Stimulated activated naive B cell treated with anti-CD40 and anti-IgM and Interleukin-4, amounts not matched to agents 10 μg/mL and 1 μg/mL and 100 μg/mL, for 72 hours (primary cell): ENCODE measurements at regions not wholly inside any gene's neighbourhood (a gene's known extent, or its start where the extent isn't known, plus 50 kb on each side); places are given as distances from the start of the nearest gene placed in this dataset.

Source experiments
- ATAC-seq, 2 donors: fragments of 150-1000 bp; cut with Tn5 transposase; replicated peaks; 2 replicates each; pipeline ENCODE4 v1.10.0; 2021; ENCODE audit warnings: moderate library complexity in 1 of 2
- DNase-seq: peaks from one replicate; pipeline ENCODE4 v3.0.0; 2021
- H3K27ac Mint-ChIP-seq: one replicate; pipeline ENCODE4 v1.8.0; 2022; ENCODE audit warnings: mild to moderate bottlenecking, mixed read lengths
- H3K27me3 Mint-ChIP-seq, 2 donors: one replicate each; pipeline ENCODE4 v1.8.0; 2022; ENCODE audit warnings: mixed read lengths in 2 of 2
- H3K36me3 Mint-ChIP-seq, 2 donors: one replicate each; pipeline ENCODE4 v1.8.0; 2022; ENCODE audit warnings: mixed read lengths in 2 of 2, mild to moderate bottlenecking in 1 of 2
- H3K4me1 Mint-ChIP-seq, 2 donors: one replicate each; pipeline ENCODE4 v1.8.0; 2022; ENCODE audit warnings: mixed read lengths in 2 of 2, mild to moderate bottlenecking in 1 of 2
- H3K4me3 Mint-ChIP-seq, 2 donors: one replicate each; pipeline ENCODE4 v1.8.0; 2022; ENCODE audit warnings: mild to moderate bottlenecking in 2 of 2, mixed read lengths in 2 of 2, moderate library complexity in 1 of 2
- H3K9me3 Mint-ChIP-seq, 2 donors: one replicate each; pipeline ENCODE4 v1.8.0; 2022; ENCODE audit warnings: mixed read lengths in 2 of 2, mild to moderate bottlenecking in 1 of 2

- Mint-ChIP-seq H3K36me3 (peaks cover 0 to 4% of the 10 kb centered on the region in 2 donors), H3K9me3 (no peaks in the 10 kb centered on the region), H3K27ac (no peak overlapping the region), H3K4me1 (peaks cover 3 to 6% of the 10 kb centered on the region in 2 donors), H3K27me3 (peaks cover 25 to 32% of the 10 kb centered on the region in 2 donors), H3K4me3 (no peak overlapping the region)
- DNase-seq = no peak
- no peak for ATAC-seq
Measured at GRCh38 chr17:45649796-45650195, 134.3 kb upstream of the CRHR1 start.

- Mint-ChIP-seq H3K27me3 (peaks cover 25 to 32% of the 10 kb centered on the region in 2 donors), H3K27ac (no peak overlapping the region), H3K4me3 (no peak overlapping the region), H3K9me3 (no peaks in the 10 kb centered on the region), H3K4me1 (peaks cover 3 to 6% of the 10 kb centered on the region in 2 donors), H3K36me3 (peaks cover 0 to 4% of the 10 kb centered on the region in 2 donors)
- DNase-seq (no peak), ATAC-seq (no peak)
Measured at GRCh38 chr17:45650561-45650960, 133.6 kb upstream of the CRHR1 start.

- Mint-ChIP-seq H3K36me3 (peaks cover 0 to 3% of the 10 kb centered on the region in 2 donors), H3K4me3 (no peak overlapping the region), H3K4me1 (peaks cover 2 to 4% of the 10 kb centered on the region in 2 donors), H3K27ac (no peak overlapping the region), H3K9me3 (no peaks in the 10 kb centered on the region), H3K27me3 (peaks cover 24 to 33% of the 10 kb centered on the region in 2 donors)
- DNase-seq (no peak), ATAC-seq (no peak)
Measured at GRCh38 chr17:45651145-45651709, 132.9 kb upstream of the CRHR1 start.

- peaks cover 0 to 1% of the 10 kb centered on the region in 2 donors for H3K36me3 Mint-ChIP-seq
- H3K4me3 Mint-ChIP-seq = no peak overlapping the region
- H3K27ac Mint-ChIP-seq = no peak overlapping the region
- peaks cover 12 to 19% of the 10 kb centered on the region in 2 donors for H3K27me3 Mint-ChIP-seq
- DNase-seq (no peak), ATAC-seq (no peak)
- H3K9me3 Mint-ChIP-seq = no peaks in the 10 kb centered on the region
- no peaks in the 10 kb centered on the region for H3K4me1 Mint-ChIP-seq
Measured at GRCh38 chr17:45653616-45654015, 130.5 kb upstream of the CRHR1 start.

- Mint-ChIP-seq H3K27me3 (peaks cover 14 to 28% of the 10 kb centered on the region in 2 donors), H3K36me3 (no peaks in the 10 kb centered on the region), H3K27ac (no peak overlapping the region), H3K4me3 (no peak overlapping the region), H3K4me1 (no peaks in the 10 kb centered on the region), H3K9me3 (peaks cover 0 to 1% of the 10 kb centered on the region in 2 donors)
- ATAC-seq (no peak), DNase-seq (no peak)
Measured at GRCh38 chr17:45656527-45657181, 127.5 kb upstream of the CRHR1 start.

- Mint-ChIP-seq H3K4me3 (no peak overlapping the region), H3K4me1 (no peaks in the 10 kb centered on the region), H3K27me3 (peaks cover 25 to 47% of the 10 kb centered on the region in 2 donors), H3K27ac (no peak overlapping the region), H3K36me3 (peaks cover 0 to 2% of the 10 kb centered on the region in 2 donors), H3K9me3 (peaks cover 5% of the 10 kb centered on the region in 2 donors)
- no peak for ATAC-seq
- no peak for DNase-seq
Measured at GRCh38 chr17:45660474-45660873, 123.6 kb upstream of the CRHR1 start.

- H3K27me3 Mint-ChIP-seq = peaks cover 25 to 41% of the 10 kb centered on the region in 2 donors
- H3K27ac Mint-ChIP-seq = no peak overlapping the region
- no peak for ATAC-seq
- no peak for DNase-seq
- H3K36me3 Mint-ChIP-seq = peaks cover 0 to 2% of the 10 kb centered on the region in 2 donors
- H3K4me3 Mint-ChIP-seq = no peak overlapping the region
- H3K4me1 Mint-ChIP-seq = no peaks in the 10 kb centered on the region
- peaks cover 5% of the 10 kb centered on the region in 2 donors for H3K9me3 Mint-ChIP-seq
Measured at GRCh38 chr17:45662432-45662831, 121.7 kb upstream of the CRHR1 start.

GRCh38 chr17:45663772-45664171 is 120.3 kb upstream of the CRHR1 start:
- no peak overlapping the region for H3K4me3 Mint-ChIP-seq
- H3K27ac Mint-ChIP-seq = no peak overlapping the region
- peaks cover 0 to 2% of the 10 kb centered on the region in 2 donors for H3K36me3 Mint-ChIP-seq
- DNase-seq = no peak
- H3K27me3 Mint-ChIP-seq = peaks cover 34 to 41% of the 10 kb centered on the region in 2 donors
- H3K9me3 Mint-ChIP-seq = peaks cover 5% of the 10 kb centered on the region in 2 donors
- H3K4me1 Mint-ChIP-seq = no peaks in the 10 kb centered on the region
- ATAC-seq = no peak

GRCh38 chr17:45664921-45665320 is 119.2 kb upstream of the CRHR1 start:
- Mint-ChIP-seq H3K4me1 (no peaks in the 10 kb centered on the region), H3K4me3 (no peak overlapping the region), H3K27me3 (peaks cover 34 to 37% of the 10 kb centered on the region in 2 donors), H3K36me3 (peaks cover 0 to 2% of the 10 kb centered on the region in 2 donors), H3K27ac (no peak overlapping the region), H3K9me3 (peaks cover 4 to 5% of the 10 kb centered on the region in 2 donors)
- ATAC-seq = no peak
- DNase-seq = no peak

GRCh38 chr17:45666046-45666600 is 118.0 kb upstream of the CRHR1 start:
- peaks cover 4 to 5% of the 10 kb centered on the region in 2 donors for H3K9me3 Mint-ChIP-seq
- H3K4me3 Mint-ChIP-seq = no peak overlapping the region
- DNase-seq = no peak
- H3K36me3 Mint-ChIP-seq = peaks cover 0 to 2% of the 10 kb centered on the region in 2 donors
- H3K27ac Mint-ChIP-seq = no peak overlapping the region
- peaks cover 28% of the 10 kb centered on the region in 2 donors for H3K27me3 Mint-ChIP-seq
- ATAC-seq = no peak
- no peaks in the 10 kb centered on the region for H3K4me1 Mint-ChIP-seq

- H3K4me3 Mint-ChIP-seq = no peak overlapping the region
- H3K36me3 Mint-ChIP-seq = peaks cover 0 to 2% of the 10 kb centered on the region in 2 donors
- H3K27me3 Mint-ChIP-seq = peaks cover 23% of the 10 kb centered on the region in 2 donors
- H3K27ac Mint-ChIP-seq = no peak overlapping the region
- H3K9me3 Mint-ChIP-seq = peaks cover 4 to 5% of the 10 kb centered on the region in 2 donors
- ATAC-seq (no peak), DNase-seq (no peak)
- no peaks in the 10 kb centered on the region for H3K4me1 Mint-ChIP-seq
Measured at GRCh38 chr17:45666641-45667040, 117.5 kb upstream of the CRHR1 start.

GRCh38 chr17:45667591-45668171 is 116.4 kb upstream of the CRHR1 start:
- Mint-ChIP-seq H3K36me3 (peaks cover 0 to 1% of the 10 kb centered on the region in 2 donors), H3K9me3 (peaks cover 1 to 2% of the 10 kb centered on the region in 2 donors), H3K4me1 (no peaks in the 10 kb centered on the region), H3K27ac (no peak overlapping the region), H3K27me3 (peaks cover 19 to 24% of the 10 kb centered on the region in 2 donors), H3K4me3 (no peak overlapping the region)
- ATAC-seq (no peak), DNase-seq (no peak)

GRCh38 chr17:45668316-45668715 is 115.8 kb upstream of the CRHR1 start:
- Mint-ChIP-seq H3K27ac (no peak overlapping the region), H3K4me3 (no peak overlapping the region), H3K36me3 (no peaks in the 10 kb centered on the region), H3K27me3 (peaks cover 20% of the 10 kb centered on the region in 2 donors), H3K4me1 (no peaks in the 10 kb centered on the region), H3K9me3 (no peaks in the 10 kb centered on the region)
- no peak for ATAC-seq
- no peak for DNase-seq

- H3K27ac Mint-ChIP-seq = no peak overlapping the region
- H3K9me3 Mint-ChIP-seq = no peaks in the 10 kb centered on the region
- no peaks in the 10 kb centered on the region for H3K4me1 Mint-ChIP-seq
- ATAC-seq = no peak
- no peak overlapping the region for H3K4me3 Mint-ChIP-seq
- no peaks in the 10 kb centered on the region for H3K36me3 Mint-ChIP-seq
- DNase-seq = no peak
- peaks cover 26 to 31% of the 10 kb centered on the region in 2 donors for H3K27me3 Mint-ChIP-seq
Measured at GRCh38 chr17:45672301-45672700, 111.8 kb upstream of the CRHR1 start.
